K562 (cell line): ENCODE measurements at regions not wholly inside any gene's neighbourhood (a gene's known extent, or its start where the extent isn't known, plus 50 kb on each side); places are given as distances from the start of the nearest gene placed in this dataset.

ENCODE experiments used
- ATAC-seq: fragments of 200-7000 bp; cut with Tn5 transposase; 3 replicates; pipeline ENCODE4 v1.9.1; 2020; ENCODE audit warnings: moderate library complexity
- BruUV-seq: library from RNA; stranded (reverse); fragments of 400-500 nt; replicated peaks from 2 replicates; lab custom pipeline; 2021; lab: Mats Ljungman, UMichigan
- CTCF ChIA-PET: fragments of 300-600 bp; formaldehyde crosslinking; extraction: SDS; loops from one replicate; lab custom pipeline; 2021; ENCODE audit warnings: low intra/inter-chr PET ratio; lab: Yijun Ruan, JAX
- POLR2A ChIA-PET: fragments of 300-600, 350-650 bp; sonication (Branson Sonifier 250); formaldehyde crosslinking; extraction: SDS; loops from one replicate; lab custom pipeline; 2021; ENCODE audit warnings: antibody characterized with exemption, inconsistent platforms; lab: Yijun Ruan, JAX
- DNase-seq, 4 experiments: peaks; one replicate each; pipeline versions ENCODE4 v3.0.0 to v3.0.0-alpha.2; 2011 to 2018; ENCODE audit warnings: low spot score in 3 of 4, mixed read lengths in 3 of 4; ENCODE audit errors: extremely low read depth in 1 of 4
- FAIRE-seq: peaks from 2 replicates; lab custom pipeline; 2011; peaks lifted over from hg19 to GRCh38; lab: Jason Lieb, UNC
- H2AFZ ChIP-seq: 2 replicates; pipeline ENCODE4 v1.6.0; 2011; ENCODE audit warnings: low read depth, low read length, control low read depth, inconsistent platforms
- H3K27ac ChIP-seq: fragments of 200-600 bp; 3 replicates; pipeline ENCODE4 v1.8.0; 2011; ENCODE audit warnings: low read depth, mild to moderate bottlenecking, control low read depth, inconsistent platforms, low read length, moderate library complexity, mixed read lengths; ENCODE audit errors: extremely low read depth
- H3K27me3 ChIP-seq, 2 experiments: fragments of 300-600 bp in 1 of 2; 2 replicates in 1 of 2; 3 replicates in 1 of 2; pipeline versions ENCODE4 v1.6.0 to v1.8.0; 2011; ENCODE audit warnings: inconsistent platforms in 2 of 2, low read length in 2 of 2, mild to moderate bottlenecking in 1 of 2, mixed read lengths in 1 of 2, moderate library complexity in 1 of 2; ENCODE audit not compliant: control insufficient read depth in 2 of 2, insufficient read depth in 2 of 2
- H3K36me3 ChIP-seq: fragments of 300-600 bp; 3 replicates; pipeline ENCODE4 v1.8.0; 2011; ENCODE audit warnings: mild to moderate bottlenecking, low read length, inconsistent platforms; ENCODE audit not compliant: control insufficient read depth, insufficient read depth
- H3K4me1 ChIP-seq, 2 experiments: fragments of 200-600 bp in 1 of 2; replicated peaks in 1 of 2; 2 replicates in 1 of 2; 3 replicates in 1 of 2; pipeline versions ENCODE4 v1.5.1 to v1.8.0; 2011; ENCODE audit warnings: inconsistent platforms in 2 of 2, low read length in 2 of 2, mild to moderate bottlenecking in 1 of 2, mixed read lengths in 1 of 2, moderate library complexity in 1 of 2; ENCODE audit not compliant: control insufficient read depth in 2 of 2, insufficient read depth in 2 of 2
- H3K4me2 ChIP-seq: 2 replicates; pipeline ENCODE4 v1.6.1; 2011; ENCODE audit warnings: low read length, control low read depth, inconsistent platforms, mixed read lengths; ENCODE audit not compliant: insufficient read depth
- H3K4me3 ChIP-seq: fragments of 200-600 bp; sonication (generic), shearing (Covaris generic); 2 replicates; pipeline ENCODE4 v1.5.1; 2016; ENCODE audit warnings: control low read depth, inconsistent platforms
- H3K79me2 ChIP-seq: fragments of 200-600 bp; 3 replicates; pipeline ENCODE4 v1.8.0; 2011; ENCODE audit warnings: low read length, inconsistent platforms; ENCODE audit not compliant: control insufficient read depth, insufficient read depth
- H3K9ac ChIP-seq, 2 experiments: 2 replicates each; pipeline versions ENCODE4 v1.6.0 to v1.6.1; 2011; ENCODE audit warnings: low read depth in 2 of 2, low read length in 2 of 2, control low read depth in 1 of 2, inconsistent platforms in 1 of 2, mild to moderate bottlenecking in 1 of 2, mixed read lengths in 1 of 2; ENCODE audit not compliant: insufficient read depth in 1 of 2
- H3K9me1 ChIP-seq: one replicate; pipeline ENCODE4 v1.6.0; 2011; ENCODE audit warnings: inconsistent platforms, mild to moderate bottlenecking, low read length, moderate library complexity; ENCODE audit not compliant: control insufficient read depth, insufficient read depth
- H3K9me3 ChIP-seq: replicated peaks from 2 replicates; pipeline ENCODE4 v1.5.1; 2011; ENCODE audit warnings: low read depth, low read length, inconsistent platforms; ENCODE audit not compliant: control insufficient read depth, insufficient read depth
- H4K20me1 ChIP-seq: replicated peaks from 2 replicates; pipeline ENCODE4 v1.6.1; 2011; ENCODE audit warnings: low read length, inconsistent platforms, mixed read lengths; ENCODE audit not compliant: control insufficient read depth, insufficient read depth
- CHD1 ChIP-seq: fragments of 200-600 bp; sonication (generic); IDR thresholded peaks from one replicate; pipeline ENCODE4 v1.6.1; 2012; ENCODE audit warnings: mild to moderate bottlenecking, moderate library complexity, low read length, inconsistent platforms
- DEAF1 ChIP-seq: fragments of 450-650 bp; formaldehyde crosslinking; IDR thresholded peaks from 2 replicates; pipeline ENCODE4 v1.4.0; 2020; ENCODE audit warnings: mild to moderate bottlenecking, moderate library complexity
- GABPB1 ChIP-seq: sonication (generic); formaldehyde crosslinking; IDR thresholded peaks from 2 replicates; pipeline ENCODE4 v1.8.0; 2022; ENCODE audit warnings: mild to moderate bottlenecking, missing genetic modification reagents
- HDAC1 ChIP-seq, 2 experiments: fragments of 450-650 bp; IDR thresholded peaks; 2 replicates each; pipeline ENCODE4 v1.6.1; 2016 to 2017; ENCODE audit warnings: inconsistent platforms in 1 of 2, mild to moderate bottlenecking in 1 of 2, moderate library complexity in 1 of 2
- HNRNPL ChIP-seq: fragments of 200-400 bp; formaldehyde crosslinking; IDR thresholded peaks from 2 replicates; pipeline ENCODE4 v1.6.1; 2017; ENCODE audit warnings: low read depth, mild to moderate bottlenecking, low read length
- POLR2A ChIP-seq: fragments of 450-650 bp; conservative IDR thresholded peaks from 2 replicates; pipeline ENCODE4 v1.6.1; 2016
- SMAD2 ChIP-seq: fragments of 150-350 bp; IDR thresholded peaks from 2 replicates; pipeline ENCODE4 v1.6.1; 2014; ENCODE audit warnings: low read depth, mild to moderate bottlenecking, low read length
- ZKSCAN1 ChIP-seq: fragments of 150-350 bp; IDR thresholded peaks from 2 replicates; pipeline ENCODE4 v1.6.1; 2016; ENCODE audit warnings: low read depth, low read length
- ZNF274 ChIP-seq: IDR thresholded peaks from 2 replicates; pipeline ENCODE4 v1.6.1; 2011; ENCODE audit warnings: low read depth, mild to moderate bottlenecking, low read length, moderate library complexity, borderline replicate concordance
- ZNF316 ChIP-seq: fragments of 450-650 bp; IDR thresholded peaks from 2 replicates; pipeline ENCODE4 v1.6.1; 2016
- ZNF347 ChIP-seq: fragments of 450-650 bp; formaldehyde crosslinking; IDR thresholded peaks from 2 replicates; pipeline ENCODE4 v1.4.0; 2020; ENCODE audit warnings: low read depth, mild to moderate bottlenecking, moderate library complexity
- WGBS: fragments of 100-300 bp; shearing (Covaris generic); methylation state at CpG from one replicate; pipeline ENCODE4 v1.1.6; 2016; ENCODE audit warnings: low coverage, mixed read lengths; ENCODE audit not compliant: insufficient coverage; ENCODE audit errors: missing lambda C conversion rate; 5-methylcytosine and 5-hydroxymethylcytosine counted together
- in situ Hi-C: fragments of 300-500 bp; cut with MboI; formaldehyde crosslinking; loops from 4 replicates; pipeline ENCODE4 v1.15.0; 2018; ENCODE audit warnings: inconsistent platforms, mixed read lengths
- intact Hi-C: fragments of 100-400 bp; cut with micrococcal nuclease; formaldehyde crosslinking; loops from 2 replicates; pipeline ENCODE4 v1.14.2; 2022

DNA sequence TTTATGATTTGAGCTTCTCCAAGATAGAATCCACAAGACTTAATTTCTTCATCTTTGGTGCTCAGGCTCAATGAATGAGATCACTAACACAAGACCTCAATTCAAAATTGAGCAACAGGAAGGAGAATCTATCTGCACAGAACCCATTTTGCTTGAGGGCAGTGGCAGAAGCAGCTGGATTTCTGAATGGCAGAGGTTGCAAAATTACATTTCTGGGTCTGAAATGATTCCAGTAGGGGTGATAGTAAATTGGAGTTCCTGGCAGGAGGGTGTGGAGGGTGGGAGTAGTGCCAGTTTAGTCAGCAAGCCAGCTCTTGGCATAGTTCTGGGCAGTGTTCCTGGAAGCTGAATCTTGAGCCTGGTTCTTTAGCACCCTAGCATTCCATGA lies 281.1 kb downstream of the SLC7A11 start:
- ATAC-seq (no peak), FAIRE-seq (no peak)
- H3K4me2 ChIP-seq = no peak overlapping the region
- in situ Hi-C loops = no loop called here
- BruUV-seq = no TSS peak
- no peaks in the 10 kb centered on the region for H3K4me1 ChIP-seq
- H2AFZ ChIP-seq = no peak overlapping the region
- TF ChIP-seq POLR2A = no peak
- TF ChIP-seq ZNF347 (CRISPR knock-in tag) = no peak
- TF ChIP-seq HNRNPL = no peak
- TF ChIP-seq, all 486 proteins: peak for 0
- ChIA-PET POLR2A (no interaction called here), CTCF (no interaction called here)
- Histone ChIP-seq H3K9me1 (no peaks in the 10 kb centered on the region), H3K79me2 (no peaks in the 10 kb centered on the region), H4K20me1 (no peaks in the 10 kb centered on the region), H3K27ac (no peak overlapping the region), H3K4me3 (no peak overlapping the region), H3K27me3 (no peaks in the 10 kb centered on the region), H3K9ac (no peak overlapping the region), H3K36me3 (no peaks in the 10 kb centered on the region), H3K9me3 (no peaks in the 10 kb centered on the region)
- intact Hi-C loops = no loop called here
- no peak for DNase-seq

DNA sequence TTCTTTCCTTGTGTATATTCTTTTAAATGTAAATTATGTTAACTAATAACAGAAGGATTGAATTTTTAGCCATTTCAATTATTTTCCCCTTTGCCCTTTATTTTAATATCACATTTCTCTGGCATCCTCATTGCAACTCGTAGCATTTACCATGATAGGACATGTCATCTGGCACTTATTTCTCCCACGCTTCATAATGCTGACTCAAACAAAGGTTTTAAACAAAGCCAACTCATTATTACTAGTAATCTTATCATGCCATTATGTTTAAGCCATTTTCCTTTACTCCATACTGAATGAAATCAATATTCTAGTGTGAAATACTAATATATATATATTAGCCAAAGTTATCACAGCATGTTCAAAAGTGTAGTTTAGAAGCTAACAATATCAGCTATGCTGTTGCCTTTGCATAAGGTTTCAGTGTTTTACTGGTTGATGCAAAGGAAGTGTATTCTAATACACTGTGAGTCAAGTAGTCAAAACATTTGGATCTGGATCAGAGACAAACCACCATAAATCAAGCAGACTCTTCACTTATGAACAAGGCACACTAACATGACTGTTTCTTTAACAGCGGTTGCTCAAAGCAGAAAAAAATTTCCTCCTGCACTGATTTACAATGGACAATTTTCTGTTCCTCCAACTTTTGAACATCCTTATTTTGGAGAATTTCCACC lies 281.6 kb downstream of the SLC7A11 start:
- ChIA-PET POLR2A (no interaction called here), CTCF (no interaction called here)
- H3K79me2 ChIP-seq = no peaks in the 10 kb centered on the region
- no peaks in the 10 kb centered on the region for H3K9me1 ChIP-seq
- 10% methylated on average over 3 of the region's 3 CpGs for WGBS
- H3K27ac ChIP-seq = no peak overlapping the region
- no peak overlapping the region for H2AFZ ChIP-seq
- no peaks in the 10 kb centered on the region for H4K20me1 ChIP-seq
- no peak overlapping the region for H3K4me3 ChIP-seq
- H3K4me1 ChIP-seq = no peaks in the 10 kb centered on the region
- ATAC-seq = no peak
- H3K36me3 ChIP-seq = no peaks in the 10 kb centered on the region
- FAIRE-seq = no peak
- H3K9me3 ChIP-seq = no peaks in the 10 kb centered on the region
- no peak overlapping the region for H3K9ac ChIP-seq
- TF ChIP-seq GABPB1 = no peak
- TF ChIP-seq SMAD2 = no peak
- no peak for TF ChIP-seq CHD1
- TF ChIP-seq ZNF316 = no peak; the same call in 1 of the 2 replicates
- no peak for TF ChIP-seq ZKSCAN1
- no peak for TF ChIP-seq HDAC1 (IDR thresholded peaks at IDR 0.05)
- no peak for TF ChIP-seq DEAF1 (CRISPR knock-in tag)
- no peak for TF ChIP-seq ZNF274
- intact Hi-C loops (no loop called here), in situ Hi-C loops (no loop called here)
- no TSS peak for BruUV-seq
- no peak overlapping the region for H3K4me2 ChIP-seq
- DNase-seq = no peak
- no peaks in the 10 kb centered on the region for H3K27me3 ChIP-seq
